Astrocyte (in vitro differentiated cells and primary cell): ENCODE measurements at regions not wholly inside any gene's neighbourhood (a gene's known extent, or its start where the extent isn't known, plus 50 kb on each side); places are given as distances from the start of the nearest gene placed in this dataset.

ENCODE experiments used
- DNase-seq: peaks from one replicate; pipeline ENCODE4 v3.0.0-alpha.2; 2010; ENCODE audit warnings: low read depth
- FAIRE-seq: peaks from 2 replicates; lab custom pipeline; 2011; peaks lifted over from hg19 to GRCh38; lab: Jason Lieb, UNC
- H2AFZ ChIP-seq: 2 replicates; pipeline ENCODE4 v1.6.0; 2012; ENCODE audit warnings: low read depth, low read length, inconsistent platforms
- H3K27ac ChIP-seq: 2 replicates; pipeline ENCODE4 v1.5.1; 2011; ENCODE audit warnings: low read depth, low read length, inconsistent platforms
- H3K27me3 ChIP-seq: 2 replicates; pipeline ENCODE4 v1.6.0; 2011; ENCODE audit warnings: low read length, inconsistent platforms; ENCODE audit not compliant: insufficient read depth
- H3K36me3 ChIP-seq: 2 replicates; pipeline ENCODE4 v1.5.1; 2011; ENCODE audit warnings: low read length, inconsistent platforms; ENCODE audit not compliant: insufficient read depth
- H3K4me1 ChIP-seq: 2 replicates; pipeline ENCODE4 v1.5.1; 2011; ENCODE audit warnings: low read length, inconsistent platforms; ENCODE audit not compliant: insufficient read depth
- H3K4me2 ChIP-seq: 2 replicates; pipeline ENCODE4 v1.6.0; 2012; ENCODE audit warnings: low read length, inconsistent platforms
- H3K4me3 ChIP-seq: 2 replicates; pipeline ENCODE4 v1.5.1; 2011; ENCODE audit warnings: low read depth, mild to moderate bottlenecking, low read length, inconsistent platforms; ENCODE audit not compliant: insufficient read depth
- H3K79me2 ChIP-seq: 2 replicates; pipeline ENCODE4 v1.6.0; 2012; ENCODE audit warnings: mild to moderate bottlenecking, low read length, inconsistent platforms; ENCODE audit not compliant: insufficient read depth
- H3K9ac ChIP-seq: 2 replicates; pipeline ENCODE4 v1.6.0; 2012; ENCODE audit warnings: mild to moderate bottlenecking, low read length, inconsistent platforms
- H3K9me3 ChIP-seq: 2 replicates; pipeline ENCODE4 v1.5.1; 2012; ENCODE audit warnings: low read depth, mild to moderate bottlenecking, low read length, inconsistent platforms; ENCODE audit not compliant: insufficient read depth
- H4K20me1 ChIP-seq: 2 replicates; pipeline ENCODE4 v1.6.0; 2012; ENCODE audit warnings: low read length, inconsistent platforms; ENCODE audit not compliant: insufficient read depth
- H3K27ac Mint-ChIP-seq: one replicate; pipeline ENCODE4 v1.8.0; 2021; ENCODE audit warnings: mild to moderate bottlenecking, mixed read lengths; ENCODE audit not compliant: unreplicated experiment
- H3K27me3 Mint-ChIP-seq: one replicate; pipeline ENCODE4 v1.8.0; 2021; ENCODE audit warnings: low read depth, mixed read lengths; ENCODE audit not compliant: unreplicated experiment
- H3K36me3 Mint-ChIP-seq: one replicate; pipeline ENCODE4 v1.8.0; 2021; ENCODE audit warnings: low read depth, mixed read lengths; ENCODE audit not compliant: unreplicated experiment
- H3K4me1 Mint-ChIP-seq: one replicate; pipeline ENCODE4 v1.8.0; 2021; ENCODE audit warnings: low read depth, mixed read lengths; ENCODE audit not compliant: unreplicated experiment
- H3K4me3 Mint-ChIP-seq: one replicate; pipeline ENCODE4 v1.8.0; 2021; ENCODE audit warnings: mild to moderate bottlenecking, moderate library complexity, mixed read lengths; ENCODE audit not compliant: unreplicated experiment
- H3K9me3 Mint-ChIP-seq: one replicate; pipeline ENCODE4 v1.8.0; 2021; ENCODE audit warnings: mild to moderate bottlenecking, mixed read lengths; ENCODE audit not compliant: unreplicated experiment
- CTCF ChIP-seq: IDR thresholded peaks from 2 replicates; pipeline ENCODE4 v1.5.1; 2011; ENCODE audit warnings: low read depth, mild to moderate bottlenecking, inconsistent platforms, low read length, moderate library complexity; ENCODE audit not compliant: insufficient read depth
- EZH2 ChIP-seq: IDR thresholded peaks from 2 replicates; pipeline ENCODE4 v1.6.1; 2012; ENCODE audit warnings: mild to moderate bottlenecking, low read length, inconsistent platforms; ENCODE audit not compliant: insufficient read depth

GRCh38 chr6:71125216-71125615, 163.4 kb upstream of the OGFRL1 start:
- Mint-ChIP-seq H3K9me3 (peaks cover 6% of the 10 kb centered on the region), H3K4me1 (peaks cover 34% of the 10 kb centered on the region), H3K27me3 (no peaks in the 10 kb centered on the region), H3K36me3 (no peaks in the 10 kb centered on the region), H3K27ac (no peak overlapping the region), H3K4me3 (no peak overlapping the region)
- H3K4me2 ChIP-seq: no peak overlapping the region
- peaks cover 4% of the 10 kb centered on the region for H3K4me1 ChIP-seq
- H3K36me3 ChIP-seq: no peaks in the 10 kb centered on the region
- peaks cover 4% of the 10 kb centered on the region for H3K9me3 ChIP-seq
- no peak for DNase-seq
- no peak overlapping the region for H3K27ac ChIP-seq
- no peak overlapping the region for H3K9ac ChIP-seq
- FAIRE-seq: no peak
- no peaks in the 10 kb centered on the region for H3K79me2 ChIP-seq
- TF ChIP-seq EZH2: no peak
- no peak for TF ChIP-seq CTCF
- H4K20me1 ChIP-seq: no peaks in the 10 kb centered on the region
- no peaks in the 10 kb centered on the region for H3K27me3 ChIP-seq
- no peak overlapping the region for H3K4me3 ChIP-seq
- H2AFZ ChIP-seq: no peak overlapping the region

- Mint-ChIP-seq H3K9me3 (peaks cover 4% of the 10 kb centered on the region), H3K36me3 (no peaks in the 10 kb centered on the region), H3K4me1 (peaks cover 34% of the 10 kb centered on the region), H3K27ac (no peak overlapping the region), H3K27me3 (no peaks in the 10 kb centered on the region), H3K4me3 (no peak overlapping the region)
- Histone ChIP-seq H3K4me2 (no peak overlapping the region), H2AFZ (no peak overlapping the region), H3K27me3 (no peaks in the 10 kb centered on the region), H3K9me3 (peaks cover 4% of the 10 kb centered on the region), H4K20me1 (no peaks in the 10 kb centered on the region), H3K79me2 (no peaks in the 10 kb centered on the region), H3K9ac (no peak overlapping the region), H3K4me1 (peaks cover 4% of the 10 kb centered on the region), H3K36me3 (no peaks in the 10 kb centered on the region), H3K4me3 (no peak overlapping the region), H3K27ac (no peak overlapping the region)
- TF ChIP-seq EZH2 (no peak), CTCF (no peak)
- no peak for DNase-seq
- FAIRE-seq: no peak
Observed at GRCh38 chr6:71126506-71126905, 162.1 kb upstream of the OGFRL1 start.

GRCh38 chr6:71127374-71127773, 161.2 kb upstream of the OGFRL1 start:
- H3K4me2 ChIP-seq: no peak overlapping the region
- H3K27me3 ChIP-seq: no peaks in the 10 kb centered on the region
- Mint-ChIP-seq H3K4me3 (no peak overlapping the region), H3K4me1 (peaks cover 25% of the 10 kb centered on the region), H3K27ac (no peak overlapping the region), H3K9me3 (peaks cover 4% of the 10 kb centered on the region), H3K27me3 (no peaks in the 10 kb centered on the region), H3K36me3 (no peaks in the 10 kb centered on the region)
- TF ChIP-seq CTCF: no peak
- no peak for TF ChIP-seq EZH2
- no peak overlapping the region for H2AFZ ChIP-seq
- H3K27ac ChIP-seq: no peak overlapping the region
- H3K4me1 ChIP-seq: peaks cover 4% of the 10 kb centered on the region
- H3K9me3 ChIP-seq: peaks cover 4% of the 10 kb centered on the region
- DNase-seq: no peak
- no peaks in the 10 kb centered on the region for H4K20me1 ChIP-seq
- H3K4me3 ChIP-seq: no peak overlapping the region
- H3K36me3 ChIP-seq: no peaks in the 10 kb centered on the region
- H3K9ac ChIP-seq: no peak overlapping the region
- FAIRE-seq: no peak
- H3K79me2 ChIP-seq: no peaks in the 10 kb centered on the region
